ENCODE measurements at regions not wholly inside any gene's neighbourhood (a gene's known extent, or its start where the extent isn't known, plus 50 kb on each side); places are given as distances from the start of the nearest gene placed in this dataset.

- TF ChIP-seq ZBED4 (CRISPR knock-in tag; IDR thresholded peaks at IDR 0.05; ENCODE audit: borderline replicate concordance) (no peak), ZNF34 (CRISPR knock-in tag; IDR thresholded peaks at IDR 0.05; ENCODE audit: borderline replicate concordance) (no peak), ZNF431 (CRISPR knock-in tag; IDR thresholded peaks at IDR 0.05; ENCODE audit: borderline replicate concordance, low read depth) (no peak), MTF2 (CRISPR knock-in tag; IDR thresholded peaks at IDR 0.05; ENCODE audit: borderline replicate concordance) (no peak)
Observed at GRCh38 chr2:217206016-217206725, 346.3 kb upstream of the TNP1 start (continued).

GRCh38 chr2:217204358-217204757, 344.5 kb upstream of the TNP1 start:
- in situ Hi-C loops (cut with HindIII; ENCODE audit: extremely low pct_ligation_motif_present, low pct_unique_long_range_greater_than_20kb), result no loop called here
- CTCF ChIA-PET (ENCODE audit: low intra/inter-chr PET ratio, low total read pairs), result no interaction called here
- intact Hi-C loops (cut with micrococcal nuclease; ENCODE audit: unreplicated experiment), result no loop called here
- Histone ChIP-seq H3K36me3 (replicated peaks in 1 of 2; ENCODE audit: control insufficient read depth in 1 of 2, insufficient read depth in 2 of 2, low read length in 2 of 2) (no peaks in the 10 kb centered on the region), H3K9ac (ENCODE audit: insufficient read depth, low read depth, low read length) (no peak overlapping the region), H4K20me1 (ENCODE audit: insufficient read depth, low read length) (no peaks in the 10 kb centered on the region), H3K4me1 (ENCODE audit: insufficient read depth, low read length) (no peaks in the 10 kb centered on the region), H3K9me3 (ENCODE audit: low read length) (no peaks in the 10 kb centered on the region), H3K4me3 (replicated peaks in 1 of 3; ENCODE audit: insufficient read depth in 1 of 3, low read depth in 2 of 3, low read length in 3 of 3) (no peak overlapping the region), H3K27ac (ENCODE audit: extremely low read length, insufficient read depth, low read length) (no peak overlapping the region), H3K79me2 (ENCODE audit: insufficient read depth, low read length) (no peaks in the 10 kb centered on the region), H3K4me2 (ENCODE audit: low read depth, low read length) (no peak overlapping the region), H3K27me3 (ENCODE audit: control insufficient read depth in 1 of 2, insufficient read depth in 2 of 2, low read length in 2 of 2) (peaks cover 0 to 30% of the 10 kb centered on the region in 2 experiments; a peak in 4 of 5 replicates), H2AFZ (ENCODE audit: low read length) (no peak overlapping the region)
- ATAC-seq (no peak), DNase-seq (ENCODE audit: low spot score) (no peak), FAIRE-seq (no peak)
- whole genome bisulfite sequencing (ENCODE audit: low lambda C conversion rate), result 3% methylated on average over 2 of the region's 2 CpGs
- POLR2A ChIA-PET, result no interaction called here
- BruUV-seq (replicated peaks), result no TSS peak
- TF ChIP-seq ATF4 (CRISPR knock-in tag; IDR thresholded peaks at IDR 0.05), result no peak
- no peak for TF ChIP-seq ZNF879 (CRISPR knock-in tag; IDR thresholded peaks at IDR 0.05)
- no peak for TF ChIP-seq PBX2 (CRISPR knock-in tag; IDR thresholded peaks at IDR 0.05)
- no peak for TF ChIP-seq THAP9 (CRISPR knock-in tag; IDR thresholded peaks at IDR 0.05; ENCODE audit: borderline replicate concordance)
- TF ChIP-seq BRCA1 (CRISPR knock-in tag; IDR thresholded peaks at IDR 0.05), result no peak
- no peak for TF ChIP-seq ZNF143 (CRISPR knock-in tag; IDR thresholded peaks at IDR 0.05)
- no peak for TF ChIP-seq ZBTB33 (CRISPR knock-in tag; IDR thresholded peaks at IDR 0.05)
